A549 (cell line): ENCODE measurements at regions not wholly inside any gene's neighbourhood (a gene's known extent, or its start where the extent isn't known, plus 50 kb on each side); places are given as distances from the start of the nearest gene placed in this dataset.

Experiments
- ATAC-seq, 2 experiments: fragments of 200-7000 bp in 1 of 2; fragments of >200 bp in 1 of 2; cut with Nextera tagmentation in 1 of 2; cut with Tn5 transposase in 1 of 2; 3 replicates each; pipeline versions ENCODE4 v1.8.0 to v1.9.1; 2018 to 2020; ENCODE audit warnings: mild to moderate bottlenecking in 1 of 2, moderate library complexity in 1 of 2
- CTCF ChIA-PET: fragments of 300-600 bp; sonication (Branson Sonifier 250); formaldehyde crosslinking; extraction: SDS; loops from one replicate; lab custom pipeline; 2021; ENCODE audit warnings: antibody characterized with exemption, inconsistent platforms; lab: Yijun Ruan, JAX
- POLR2A ChIA-PET: fragments of 350-600 bp; formaldehyde crosslinking; extraction: SDS; loops from one replicate; lab custom pipeline; 2021; ENCODE audit warnings: antibody characterized with exemption, inconsistent platforms; lab: Yijun Ruan, JAX
- DNase-seq, 2 experiments: peaks; one replicate each; pipeline versions ENCODE4 v3.0.0 to v3.0.0-alpha.2; 2011 to 2016; ENCODE audit warnings: low read depth in 1 of 2, low spot score in 1 of 2
- FAIRE-seq: peaks from 2 replicates; lab custom pipeline; 2011; peaks lifted over from hg19 to GRCh38; lab: Jason Lieb, UNC
- H3K27ac ChIP-seq, 2 experiments: fragments of >200 bp; sonication (Bioruptor Twin); formaldehyde crosslinking; 3 replicates each; pipeline ENCODE4 v1.5.1; 2016 to 2017
- H3K4me1 ChIP-seq: fragments of >200 bp; sonication (Bioruptor Twin); formaldehyde crosslinking; 3 replicates; pipeline ENCODE4 v1.6.1; 2016
- H3K4me2 ChIP-seq: fragments of >200 bp; sonication (Bioruptor Twin); formaldehyde crosslinking; 3 replicates; pipeline ENCODE4 v1.6.1; 2016
- H3K4me3 ChIP-seq: fragments of >200 bp; sonication (Bioruptor Twin); formaldehyde crosslinking; 3 replicates; pipeline ENCODE4 v1.5.1; 2016
- H3K9me3 ChIP-seq: fragments of >200 bp; sonication (Bioruptor Twin); formaldehyde crosslinking; 3 replicates; pipeline ENCODE4 v1.6.1; 2016
- ATOH8 ChIP-seq: fragments of 250-450 bp; sonication (Bioruptor Pico); IDR thresholded peaks from 2 replicates; pipeline ENCODE4 v1.5.0; 2020; ENCODE audit warnings: low read depth, mild to moderate bottlenecking, moderate library complexity
- BHLHE40 ChIP-seq: IDR thresholded peaks from 2 replicates; pipeline ENCODE4 v1.6.1; 2012; ENCODE audit warnings: low read depth, low read length, inconsistent platforms
- CEBPB ChIP-seq, 2 experiments: fragments of >200 bp in 1 of 2; sonication (Bioruptor Twin) in 1 of 2; formaldehyde crosslinking in 1 of 2; IDR thresholded peaks; 2 replicates each; pipeline ENCODE4 v1.6.1; 2012 to 2016
- CHD2 ChIP-seq: fragments of 150-350 bp; IDR thresholded peaks from 2 replicates; pipeline ENCODE4 v1.6.1; 2014; ENCODE audit warnings: low read length; ENCODE audit not compliant: partially characterized antibody
- CHD4 ChIP-seq: fragments of 200-600 bp; sonication (generic); IDR thresholded peaks from 2 replicates; pipeline ENCODE4 v1.6.1; 2016; ENCODE audit warnings: antibody characterized with exemption, mild to moderate bottlenecking, borderline replicate concordance
- EHF ChIP-seq: fragments of 250-450 bp; sonication (Bioruptor Pico); IDR thresholded peaks from 2 replicates; pipeline ENCODE4 v1.5.0; 2020; ENCODE audit warnings: mild to moderate bottlenecking
- EHMT2 ChIP-seq: fragments of 200-600 bp; sonication (generic); IDR thresholded peaks from 2 replicates; pipeline ENCODE4 v1.6.1; 2016; ENCODE audit warnings: antibody characterized with exemption, low read depth, mild to moderate bottlenecking, moderate library complexity
- HEYL ChIP-seq: fragments of 250-450 bp; sonication (Bioruptor Pico); IDR thresholded peaks from 2 replicates; pipeline ENCODE4 v1.8.0; 2021; ENCODE audit warnings: mild to moderate bottlenecking, moderate library complexity
- HOXA7 ChIP-seq: fragments of 250-450 bp; sonication (Bioruptor Pico); IDR thresholded peaks from 2 replicates; pipeline ENCODE4 v1.5.0; 2020; ENCODE audit warnings: mild to moderate bottlenecking, moderate library complexity
- HOXB5 ChIP-seq: fragments of 250-450 bp; sonication (Bioruptor Pico); IDR thresholded peaks from 2 replicates; pipeline ENCODE4 v1.5.0; 2020; ENCODE audit warnings: mild to moderate bottlenecking, moderate library complexity
- JUN ChIP-seq, 2 experiments: fragments of >200 bp; sonication (Bioruptor Twin); formaldehyde crosslinking; IDR thresholded peaks; 2 replicates in 1 of 2; 3 replicates in 1 of 2; pipeline ENCODE4 v1.6.1; 2016 to 2017
- KDM5A ChIP-seq: fragments of 200-600 bp; sonication (generic); IDR thresholded peaks from 2 replicates; pipeline ENCODE4 v1.6.1; 2016; ENCODE audit warnings: antibody characterized with exemption, mild to moderate bottlenecking
- MAZ ChIP-seq: fragments of 150-350 bp; IDR thresholded peaks from 2 replicates; pipeline ENCODE4 v1.6.1; 2014; ENCODE audit warnings: antibody characterized with exemption, low read depth, low read length, borderline replicate concordance
- POLR2AphosphoS2 ChIP-seq: conservative IDR thresholded peaks from 2 replicates; pipeline ENCODE4 v1.6.1; 2012; ENCODE audit warnings: low read length, improper control_type of control experiment, inconsistent platforms
- RAD21 ChIP-seq, 2 experiments: fragments of >200 bp in 1 of 2; sonication (Bioruptor Twin) in 1 of 2; formaldehyde crosslinking in 1 of 2; IDR thresholded peaks in 1 of 2; conservative IDR thresholded peaks in 1 of 2; 2 replicates in 1 of 2; 3 replicates in 1 of 2; pipeline ENCODE4 v1.6.1; 2012 to 2018; ENCODE audit warnings: inconsistent platforms in 1 of 2
- RARB ChIP-seq: fragments of 250-450 bp; sonication (Bioruptor Pico); IDR thresholded peaks from 2 replicates; pipeline ENCODE4 v1.8.0; 2021; ENCODE audit warnings: mild to moderate bottlenecking, moderate library complexity
- RFX5 ChIP-seq: fragments of 450-650 bp; IDR thresholded peaks from 2 replicates; pipeline ENCODE4 v1.7.1; 2014; ENCODE audit warnings: antibody characterized with exemption, mild to moderate bottlenecking, moderate library complexity
- WGBS: methylation state at CpG from one replicate; pipeline ENCODE4 v1.1.6; 2017; ENCODE audit errors: missing lambda C conversion rate; 5-methylcytosine and 5-hydroxymethylcytosine counted together
- TF ChIP-seq, protein P1 (sequence below): IDR thresholded peaks from 2 replicates; pipeline ENCODE4 v1.6.1; 2012
- TF ChIP-seq, protein P2 (sequence below): fragments of >200 bp; sonication (Bioruptor Twin); formaldehyde crosslinking; IDR thresholded peaks from 3 replicates; pipeline ENCODE4 v1.5.1; 2016

DNA sequence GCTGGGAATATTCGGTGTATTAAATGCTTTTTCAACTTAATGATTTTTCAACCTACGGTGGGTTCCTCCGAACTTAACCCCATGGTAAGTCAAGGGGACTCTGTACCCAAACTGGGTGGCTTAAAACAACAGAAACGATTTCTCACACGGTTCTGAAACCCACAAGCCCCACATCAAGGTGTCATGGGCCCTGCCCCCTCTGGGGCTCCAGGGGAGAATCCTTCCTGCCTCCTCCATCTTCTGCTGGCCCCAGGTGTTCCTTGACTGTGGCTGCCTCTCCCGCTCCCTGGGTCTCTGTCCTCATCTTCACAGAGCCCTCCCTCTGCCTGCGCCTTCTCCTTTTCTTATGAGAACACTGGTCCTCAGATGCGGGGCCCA lies 301.3 kb upstream of the SALL3 start:
- Histone ChIP-seq H3K27ac (no peak overlapping the region), H3K4me1 (no peaks in the 10 kb centered on the region), H3K4me2 (no peak overlapping the region), H3K9me3 (no peaks in the 10 kb centered on the region), H3K4me3 (no peak overlapping the region)
- WGBS = 32% methylated on average over 8 of the region's 8 CpGs
- FAIRE-seq = no peak
- TF ChIP-seq HOXA7 = no peak
- no peak for TF ChIP-seq KDM5A
- no peak for TF ChIP-seq RARB (CRISPR knock-in tag)
- TF ChIP-seq, protein P1, sequence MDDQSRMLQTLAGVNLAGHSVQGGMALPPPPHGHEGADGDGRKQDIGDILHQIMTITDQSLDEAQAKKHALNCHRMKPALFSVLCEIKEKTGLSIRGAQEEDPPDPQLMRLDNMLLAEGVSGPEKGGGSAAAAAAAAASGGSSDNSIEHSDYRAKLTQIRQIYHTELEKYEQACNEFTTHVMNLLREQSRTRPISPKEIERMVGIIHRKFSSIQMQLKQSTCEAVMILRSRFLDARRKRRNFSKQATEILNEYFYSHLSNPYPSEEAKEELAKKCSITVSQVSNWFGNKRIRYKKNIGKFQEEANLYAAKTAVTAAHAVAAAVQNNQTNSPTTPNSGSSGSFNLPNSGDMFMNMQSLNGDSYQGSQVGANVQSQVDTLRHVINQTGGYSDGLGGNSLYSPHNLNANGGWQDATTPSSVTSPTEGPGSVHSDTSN = no peak
- ChIA-PET CTCF (no interaction called here), POLR2A (no interaction called here)
- ATAC-seq = no peak
- DNase-seq = no peak

GRCh38 chr18:78679031-78679430 lies 300.6 kb upstream of the SALL3 start:
- 36% methylated on average over 9 of the region's 9 CpGs for WGBS
- H3K4me3 ChIP-seq = no peak overlapping the region
- H3K27ac ChIP-seq = no peak overlapping the region
- POLR2A ChIA-PET = no interaction called here
- H3K4me1 ChIP-seq = no peaks in the 10 kb centered on the region
- no peak overlapping the region for H3K4me2 ChIP-seq
- no peak for ATAC-seq
- no peak for TF ChIP-seq CEBPB (IDR thresholded peaks at IDR 0.05)
- no peak for TF ChIP-seq BHLHE40
- TF ChIP-seq EHMT2 = no peak
- no peak for TF ChIP-seq JUN (IDR thresholded peaks at IDR 0.05)
- no peak for TF ChIP-seq MAZ
- TF ChIP-seq POLR2AphosphoS2 = no peak
- TF ChIP-seq, protein P2, sequence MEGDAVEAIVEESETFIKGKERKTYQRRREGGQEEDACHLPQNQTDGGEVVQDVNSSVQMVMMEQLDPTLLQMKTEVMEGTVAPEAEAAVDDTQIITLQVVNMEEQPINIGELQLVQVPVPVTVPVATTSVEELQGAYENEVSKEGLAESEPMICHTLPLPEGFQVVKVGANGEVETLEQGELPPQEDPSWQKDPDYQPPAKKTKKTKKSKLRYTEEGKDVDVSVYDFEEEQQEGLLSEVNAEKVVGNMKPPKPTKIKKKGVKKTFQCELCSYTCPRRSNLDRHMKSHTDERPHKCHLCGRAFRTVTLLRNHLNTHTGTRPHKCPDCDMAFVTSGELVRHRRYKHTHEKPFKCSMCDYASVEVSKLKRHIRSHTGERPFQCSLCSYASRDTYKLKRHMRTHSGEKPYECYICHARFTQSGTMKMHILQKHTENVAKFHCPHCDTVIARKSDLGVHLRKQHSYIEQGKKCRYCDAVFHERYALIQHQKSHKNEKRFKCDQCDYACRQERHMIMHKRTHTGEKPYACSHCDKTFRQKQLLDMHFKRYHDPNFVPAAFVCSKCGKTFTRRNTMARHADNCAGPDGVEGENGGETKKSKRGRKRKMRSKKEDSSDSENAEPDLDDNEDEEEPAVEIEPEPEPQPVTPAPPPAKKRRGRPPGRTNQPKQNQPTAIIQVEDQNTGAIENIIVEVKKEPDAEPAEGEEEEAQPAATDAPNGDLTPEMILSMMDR = no peak
- no peak for TF ChIP-seq CHD2
- TF ChIP-seq CHD4 = no peak
- TF ChIP-seq RAD21 (conservative IDR thresholded peaks at IDR 0.05 in 1 of 2, IDR thresholded peaks at IDR 0.05 in 1 of 2) = no peak
- TF ChIP-seq EHF = no peak
- TF ChIP-seq HEYL = no peak
- TF ChIP-seq HOXB5 (CRISPR knock-in tag) = no peak
- TF ChIP-seq, protein P1 = no peak
- no peak for TF ChIP-seq ATOH8
- H3K9me3 ChIP-seq = no peaks in the 10 kb centered on the region
- CTCF ChIA-PET = no interaction called here
- FAIRE-seq = no peak
- DNase-seq = no peak

GRCh38 chr18:78679613-78680260 lies 299.9 kb upstream of the SALL3 start:
- Histone ChIP-seq H3K4me1 (no peaks in the 10 kb centered on the region), H3K4me3 (no peak overlapping the region), H3K27ac (no peak overlapping the region)
- WGBS = 61% methylated on average over 14 of the region's 17 CpGs
- TF ChIP-seq RFX5 (no peak), HEYL (no peak), POLR2AphosphoS2 (no peak)
- TF ChIP-seq, all 56 proteins: peak for 0
- FAIRE-seq = no peak
- no peak overlapping the region for H3K4me2 ChIP-seq
- H3K9me3 ChIP-seq = no peaks in the 10 kb centered on the region
- ATAC-seq = no peak
- POLR2A ChIA-PET = no interaction called here
- DNase-seq = no peak
- CTCF ChIA-PET = no interaction called here
